Lower leg skin (tissue), 4 donors: ENCODE measurements at regions not wholly inside any gene's neighbourhood (a gene's known extent, or its start where the extent isn't known, plus 50 kb on each side); places are given as distances from the start of the nearest gene placed in this dataset.

Source experiments
- DNase-seq, 2 donors: peaks; one replicate each; pipeline ENCODE4 v3.0.0-alpha.2; 2019; ENCODE audit warnings: low spot score in 2 of 2
- H3K4me3 ChIP-seq: fragments of 200-600 bp; sonication (generic); 2 replicates; pipeline ENCODE4 v1.5.1; 2017; ENCODE audit warnings: mild to moderate bottlenecking, low read depth; ENCODE audit not compliant: poor library complexity, severe bottlenecking
- CTCF ChIP-seq, 3 donors: fragments of 450-650 bp; IDR thresholded peaks; one replicate each; pipeline ENCODE4 v1.5.1; 2016; ENCODE audit warnings: antibody characterized with exemption in 3 of 3, mild to moderate bottlenecking in 3 of 3, moderate library complexity in 2 of 3
- POLR2A ChIP-seq, 2 donors: fragments of 450-650 bp; IDR thresholded peaks; one replicate each; pipeline ENCODE4 v1.6.1; 2016 to 2017; ENCODE audit warnings: antibody characterized with exemption in 2 of 2, mild to moderate bottlenecking in 1 of 2, moderate library complexity in 1 of 2
- WGBS, 2 donors: methylation state at CpG; one replicate each; pipeline ENCODE4 v1.1.5; 2018; 5-methylcytosine and 5-hydroxymethylcytosine counted together
- intact Hi-C: fragments of 100-400 bp; cut with DNase I; formaldehyde crosslinking; loops from one replicate; pipeline ENCODE4 v1.15.0; 2023; ENCODE audit warnings: low total_unique reads

DNA sequence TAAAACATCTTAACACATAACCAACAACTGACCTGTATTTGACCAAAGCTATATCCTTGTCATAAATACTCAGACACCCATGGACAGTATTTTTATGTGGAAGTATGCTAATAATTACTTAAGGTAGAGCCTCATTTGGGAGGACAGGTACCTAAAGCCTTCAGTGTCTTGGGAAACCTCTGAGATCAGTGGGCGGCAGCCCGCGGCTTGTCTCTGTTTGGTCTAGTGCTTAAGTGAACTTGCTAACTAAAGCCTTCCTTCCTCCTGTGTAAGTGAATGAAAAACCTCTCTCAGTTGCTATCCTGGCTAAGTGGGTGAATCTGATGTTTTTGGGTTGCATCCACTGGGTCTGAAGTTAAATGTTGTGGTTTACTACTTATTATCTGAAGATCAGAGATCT is 144.5 kb upstream of the AGR3 start:
- 78 to 90% methylated on average over 3 of the region's 3 CpGs for WGBS, 2 donors
- DNase-seq, result no peak
- TF ChIP-seq CTCF (IDR thresholded peaks at IDR 0.05), result no peak
- no peak for TF ChIP-seq POLR2A (IDR thresholded peaks at IDR 0.05)
- no peak overlapping the region for H3K4me3 ChIP-seq
- intact Hi-C loops, result no loop called here

DNA sequence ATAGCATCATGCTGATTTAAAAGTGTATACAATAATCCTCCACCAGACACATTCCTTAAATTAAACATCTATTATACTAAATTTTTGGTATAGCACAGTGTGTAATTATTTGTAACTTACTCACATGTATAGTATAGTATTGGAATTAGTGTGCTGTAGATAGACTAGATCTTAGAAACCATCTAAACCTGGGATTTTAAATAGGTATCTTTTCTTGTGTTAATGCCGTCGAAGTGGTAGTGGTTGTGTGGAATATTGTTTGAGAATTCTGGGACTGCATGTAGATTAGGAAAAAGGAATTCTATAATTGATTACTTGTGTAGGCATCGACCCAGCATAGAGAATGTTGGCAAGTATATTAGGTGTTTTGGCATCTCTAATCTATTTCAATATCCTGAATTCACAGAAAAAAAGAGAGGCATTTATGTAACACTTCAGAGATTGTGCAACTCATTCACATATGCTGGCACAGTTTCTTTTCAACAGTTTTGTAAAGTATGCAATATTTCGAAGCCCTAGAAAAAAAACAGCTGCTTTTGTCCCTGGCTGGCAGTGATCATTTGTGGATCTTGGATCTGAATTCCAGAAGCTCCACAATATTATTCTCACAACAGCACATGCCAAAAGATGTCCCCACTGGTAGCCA is 145.5 kb upstream of the AGR3 start:
- intact Hi-C loops, result no loop called here
- DNase-seq, result no peak
- 31 to 43% methylated on average over 4 of the region's 4 CpGs for WGBS, 2 donors
- H3K4me3 ChIP-seq, result no peak overlapping the region
- TF ChIP-seq POLR2A (IDR thresholded peaks at IDR 0.05) (no peak), CTCF (IDR thresholded peaks at IDR 0.05) (no peak)

- TF ChIP-seq POLR2A (IDR thresholded peaks at IDR 0.05), result no peak
- no peak for TF ChIP-seq CTCF (IDR thresholded peaks at IDR 0.05)
- H3K4me3 ChIP-seq, result no peak overlapping the region
- intact Hi-C loops, result no loop called here
- DNase-seq, result no peak
- 65 to 77% methylated on average over 1 of the region's 1 CpG for WGBS, 2 donors
Measured at GRCh38 chr7:17027789-17028152, 146.0 kb upstream of the AGR3 start.

GRCh38 chr7:17029150-17029549 is 147.4 kb upstream of the AGR3 start:
- 83 to 87% methylated on average over 3 of the region's 3 CpGs for WGBS, 2 donors
- intact Hi-C loops, result no loop called here
- TF ChIP-seq POLR2A (IDR thresholded peaks at IDR 0.05), result no peak
- TF ChIP-seq CTCF (IDR thresholded peaks at IDR 0.05), result no peak
- no peak for DNase-seq
- H3K4me3 ChIP-seq, result no peak overlapping the region

DNA sequence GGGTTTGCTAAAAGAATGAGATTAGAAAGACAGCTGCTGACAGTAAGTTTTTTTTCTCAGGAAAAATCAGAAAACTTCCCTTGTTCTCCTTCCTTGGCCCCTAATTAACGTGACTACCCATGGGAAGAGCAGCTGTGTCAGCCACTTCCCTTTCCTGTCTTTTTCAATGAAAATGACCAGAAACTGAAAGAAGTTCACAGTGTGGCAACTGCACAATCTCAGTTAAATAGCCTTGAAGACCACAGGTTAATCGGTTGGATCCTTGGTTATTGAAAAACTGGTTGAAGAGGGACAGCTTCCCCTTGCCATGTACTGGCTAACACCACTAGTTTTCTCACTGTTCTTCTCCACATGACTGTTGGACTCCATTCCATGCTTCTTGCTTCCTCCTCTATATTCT is 148.8 kb upstream of the AGR3 start:
- no peak for DNase-seq
- WGBS, 2 donors, result 61 to 69% methylated on average over 2 of the region's 2 CpGs
- H3K4me3 ChIP-seq, result no peak overlapping the region
- intact Hi-C loops, result no loop called here
- TF ChIP-seq CTCF (IDR thresholded peaks at IDR 0.05) (no peak), POLR2A (IDR thresholded peaks at IDR 0.05) (no peak)

GRCh38 chr7:17031906-17032551 is 150.2 kb upstream of the AGR3 start:
- no peak overlapping the region for H3K4me3 ChIP-seq
- WGBS, 2 donors, result 87 to 92% methylated on average over 1 of the region's 1 CpG
- no peak for TF ChIP-seq CTCF (IDR thresholded peaks at IDR 0.05)
- no peak for TF ChIP-seq POLR2A (IDR thresholded peaks at IDR 0.05)
- DNase-seq, result no peak
- intact Hi-C loops, result no loop called here
